Peyer's patch (tissue), 4 donors: ENCODE measurements at regions not wholly inside any gene's neighbourhood (a gene's known extent, or its start where the extent isn't known, plus 50 kb on each side); places are given as distances from the start of the nearest gene placed in this dataset.
"Not testable (repeated sequence)": the region's sequence is repeated elsewhere in the genome, so short reads cannot be mapped to it uniquely, and the experiment has no call there.

ENCODE experiments used
- DNase-seq, 3 donors: peaks; one replicate each; pipeline ENCODE4 v3.0.0-alpha.2; 2017 to 2019
- H3K27ac ChIP-seq, 4 donors: fragments of 200-600 bp; sonication (generic); one replicate each; pipeline ENCODE4 v1.5.1; 2016 to 2019
- H3K27me3 ChIP-seq, 2 donors: fragments of 200-600 bp; sonication (generic); one replicate each; pipeline ENCODE4 v1.5.1; 2019
- H3K36me3 ChIP-seq, 3 donors: fragments of 200-600 bp; sonication (generic); one replicate each; pipeline ENCODE4 v1.5.1; 2016 to 2019
- H3K4me1 ChIP-seq, 4 donors: fragments of 200-600 bp; sonication (generic); one replicate each; pipeline ENCODE4 v1.5.1; 2016 to 2019
- H3K4me3 ChIP-seq, 4 donors: fragments of 200-600 bp; sonication (generic); 1 replicate in 3 of 4; 2 replicates in 1 of 4; pipeline ENCODE4 v1.5.1; 2016 to 2019; ENCODE audit warnings: mild to moderate bottlenecking in 1 of 4
- H3K9me3 ChIP-seq, 4 donors: fragments of 200-600 bp; sonication (generic); one replicate each; pipeline ENCODE4 v1.5.1; 2016 to 2019; ENCODE audit warnings: mild to moderate bottlenecking in 1 of 4
- CTCF ChIP-seq, 6 experiments: fragments of 450-650 bp in 4 of 6; fragments of 200-600 bp in 2 of 6; sonication (generic) in 1 of 6; IDR thresholded peaks; one replicate each; pipeline ENCODE4 v1.5.1; 2017 to 2019; ENCODE audit warnings: antibody characterized with exemption in 6 of 6, mild to moderate bottlenecking in 3 of 6, moderate library complexity in 1 of 6
- POLR2A ChIP-seq, 2 donors: fragments of 450-650 bp; IDR thresholded peaks; one replicate each; pipeline ENCODE4 v1.5.1; 2017; ENCODE audit warnings: antibody characterized with exemption in 2 of 2, mild to moderate bottlenecking in 2 of 2, moderate library complexity in 2 of 2

GRCh38 chr1:65625528-65625927, 167.2 kb upstream of the PDE4B start:
- H3K27me3 ChIP-seq, result no peaks in the 10 kb centered on the region
- no peaks in the 10 kb centered on the region for H3K4me1 ChIP-seq
- no peaks in the 10 kb centered on the region for H3K9me3 ChIP-seq
- H3K4me3 ChIP-seq, result no peak overlapping the region
- no peaks in the 10 kb centered on the region for H3K36me3 ChIP-seq
- TF ChIP-seq CTCF (IDR thresholded peaks at IDR 0.05), result no peak
- no peak for TF ChIP-seq POLR2A (IDR thresholded peaks at IDR 0.05)
- no peak overlapping the region for H3K27ac ChIP-seq
- DNase-seq, result no peak

- H3K4me3 ChIP-seq, result no peak overlapping the region
- H3K9me3 ChIP-seq, result no peaks in the 10 kb centered on the region
- H3K36me3 ChIP-seq, result no peaks in the 10 kb centered on the region
- peak in 1 of 3 donors; percentile 30 for DNase-seq
- TF ChIP-seq POLR2A (IDR thresholded peaks at IDR 0.05) (no peak), CTCF (IDR thresholded peaks at IDR 0.05) (no peak)
- H3K4me1 ChIP-seq, result no peaks in the 10 kb centered on the region
- H3K27ac ChIP-seq, result no peak overlapping the region
- no peaks in the 10 kb centered on the region for H3K27me3 ChIP-seq
These were observed 166.7 kb upstream of the PDE4B start for GRCh38 chr1:65626003-65626402.

- Histone ChIP-seq H3K27ac (no peak overlapping the region), H3K9me3 (no peaks in the 10 kb centered on the region), H3K4me3 (no peak overlapping the region), H3K27me3 (no peaks in the 10 kb centered on the region), H3K4me1 (no peaks in the 10 kb centered on the region), H3K36me3 (no peaks in the 10 kb centered on the region)
- TF ChIP-seq POLR2A (IDR thresholded peaks at IDR 0.05) (no peak), CTCF (IDR thresholded peaks at IDR 0.05) (no peak)
- DNase-seq, result no peak
These were observed 162.9 kb upstream of the PDE4B start for GRCh38 chr1:65629788-65630187.

- H3K27me3 ChIP-seq, result no peaks in the 10 kb centered on the region
- no peak overlapping the region for H3K4me3 ChIP-seq
- H3K4me1 ChIP-seq, result no peaks in the 10 kb centered on the region
- H3K27ac ChIP-seq, result no peak overlapping the region
- no peak for DNase-seq
- H3K9me3 ChIP-seq, result no peaks in the 10 kb centered on the region
- TF ChIP-seq POLR2A (IDR thresholded peaks at IDR 0.05) (no peak), CTCF (IDR thresholded peaks at IDR 0.05) (no peak)
- no peaks in the 10 kb centered on the region for H3K36me3 ChIP-seq
These were observed 161.8 kb upstream of the PDE4B start for GRCh38 chr1:65630855-65631254.

GRCh38 chr1:65632235-65632634, 160.5 kb upstream of the PDE4B start:
- H3K4me3 ChIP-seq, result no peak overlapping the region
- H3K27me3 ChIP-seq, result no peaks in the 10 kb centered on the region
- no peaks in the 10 kb centered on the region for H3K36me3 ChIP-seq
- TF ChIP-seq POLR2A (IDR thresholded peaks at IDR 0.05), result no peak
- H3K9me3 ChIP-seq, result no peaks in the 10 kb centered on the region
- no peak overlapping the region for H3K27ac ChIP-seq
- no peak for DNase-seq
- no peaks in the 10 kb centered on the region for H3K4me1 ChIP-seq

GRCh38 chr1:65640046-65640445, 152.6 kb upstream of the PDE4B start:
- no peaks in the 10 kb centered on the region for H3K27me3 ChIP-seq
- H3K36me3 ChIP-seq, result no peaks in the 10 kb centered on the region
- no peaks in the 10 kb centered on the region for H3K9me3 ChIP-seq
- no peak overlapping the region for H3K27ac ChIP-seq
- TF ChIP-seq CTCF (IDR thresholded peaks at IDR 0.05) (no peak), POLR2A (IDR thresholded peaks at IDR 0.05) (no peak)
- DNase-seq, result no peak
- H3K4me3 ChIP-seq, result no peak overlapping the region
- no peaks in the 10 kb centered on the region for H3K4me1 ChIP-seq

GRCh38 chr1:65649185-65649584, 143.5 kb upstream of the PDE4B start:
- not testable (repeated sequence) for H3K36me3 ChIP-seq, H3K9me3 ChIP-seq, H3K27ac ChIP-seq, H3K4me3 ChIP-seq, H3K4me1 ChIP-seq, DNase-seq, H3K27me3 ChIP-seq
